Panc1 (cell line): ENCODE measurements at regions not wholly inside any gene's neighbourhood (a gene's known extent, or its start where the extent isn't known, plus 50 kb on each side); places are given as distances from the start of the nearest gene placed in this dataset.

Experiments
- ATAC-seq: fragments of 200-7000 bp; cut with Tn5 transposase; 2 replicates; pipeline ENCODE4 v1.9.1; 2020; ENCODE audit warnings: mild to moderate bottlenecking, moderate library complexity
- BruUV-seq: library from RNA; stranded (reverse); fragments of 400-500 nt; replicated peaks from 2 replicates; lab custom pipeline; 2021; lab: Mats Ljungman, UMichigan
- CTCF ChIA-PET: fragments of 300-600 bp; sonication (Branson Sonifier 250); formaldehyde crosslinking; loops from one replicate; lab custom pipeline; 2022; ENCODE audit warnings: antibody characterized with exemption; lab: Charles Lee
- POLR2A ChIA-PET: fragments of 300-600 bp; sonication (Branson Sonifier 250); formaldehyde crosslinking; loops from one replicate; lab custom pipeline; 2022; ENCODE audit warnings: antibody characterized with exemption; lab: Charles Lee
- DNase-seq: peaks from one replicate; pipeline ENCODE4 v3.0.0-alpha.2; 2010; ENCODE audit warnings: low read depth, low spot score
- H3K27ac ChIP-seq: 2 replicates; pipeline ENCODE4 v1.5.1; 2011; ENCODE audit warnings: mild to moderate bottlenecking, low read length, inconsistent platforms
- H3K27me3 ChIP-seq: fragments of 200-500 bp; sonication (Bioruptor generic); 2 replicates; pipeline ENCODE4 v1.6.0; 2014; ENCODE audit warnings: low read length, inconsistent platforms; ENCODE audit not compliant: control insufficient read depth, insufficient read depth
- H3K36me3 ChIP-seq: fragments of 200-500 bp; sonication (Bioruptor generic); 2 replicates; pipeline ENCODE4 v1.5.1; 2014; ENCODE audit warnings: inconsistent platforms, mild to moderate bottlenecking, low read length, moderate library complexity; ENCODE audit not compliant: control insufficient read depth, insufficient read depth
- H3K4me1 ChIP-seq: 2 replicates; pipeline ENCODE4 v1.5.1; 2011; ENCODE audit warnings: inconsistent platforms, mild to moderate bottlenecking, low read length, moderate library complexity; ENCODE audit not compliant: control insufficient read depth, insufficient read depth
- H3K4me3 ChIP-seq, 2 experiments: 2 replicates each; pipeline ENCODE4 v1.5.1; 2011 to 2012; ENCODE audit warnings: low read depth in 2 of 2, low read length in 2 of 2, mild to moderate bottlenecking in 2 of 2, inconsistent platforms in 1 of 2, moderate library complexity in 1 of 2
- H3K9me3 ChIP-seq: fragments of 200-500 bp; sonication (Bioruptor generic); 2 replicates; pipeline ENCODE4 v1.5.1; 2014; ENCODE audit warnings: low read depth, mild to moderate bottlenecking, inconsistent platforms, low read length, moderate library complexity; ENCODE audit not compliant: control insufficient read depth, insufficient read depth
- POLR2AphosphoS5 ChIP-seq: IDR thresholded peaks from 2 replicates; pipeline ENCODE4 v1.6.1; 2012; ENCODE audit warnings: mild to moderate bottlenecking, low read depth, low read length, moderate library complexity
- SIN3A ChIP-seq: IDR thresholded peaks from 2 replicates; pipeline ENCODE4 v1.6.1; 2012; ENCODE audit warnings: low read depth, mild to moderate bottlenecking, low read length, moderate library complexity, borderline replicate concordance; ENCODE audit not compliant: insufficient read depth
- TCF7L2 ChIP-seq: IDR thresholded peaks from 2 replicates; pipeline ENCODE4 v1.6.1; 2011; ENCODE audit warnings: mild to moderate bottlenecking, low read depth, low read length, inconsistent platforms
- in situ Hi-C: cut with HindIII; loops from 2 replicates; pipeline ENCODE4 v1.10.0; 2016; ENCODE audit warnings: low sequenced_read_pairs, low pct_unique_long_range_greater_than_20kb
- intact Hi-C: fragments of 100-400 bp; cut with micrococcal nuclease; formaldehyde crosslinking; loops from one replicate; pipeline ENCODE4 v1.10.0; 2022; ENCODE audit not compliant: unreplicated experiment
- TF ChIP-seq, protein P1 (sequence below): fragments of 450-650 bp; IDR thresholded peaks from 2 replicates; pipeline ENCODE4 v1.5.1; 2017; ENCODE audit warnings: mild to moderate bottlenecking
- TF ChIP-seq, protein P2 (sequence below), 2 experiments: IDR thresholded peaks; 2 replicates each; pipeline ENCODE4 v1.6.1; 2011 to 2012; ENCODE audit warnings: low read depth in 2 of 2, control low read depth in 1 of 2, low read length in 1 of 2, mild to moderate bottlenecking in 1 of 2, moderate library complexity in 1 of 2; ENCODE audit not compliant: insufficient read depth in 1 of 2

GRCh38 chr2:221075203-221075602 lies 496.9 kb downstream of the EPHA4 start:
- in situ Hi-C loops (no loop called here), intact Hi-C loops (no loop called here)
- Histone ChIP-seq H3K27me3 (no peaks in the 10 kb centered on the region), H3K4me3 (no peak overlapping the region), H3K36me3 (no peaks in the 10 kb centered on the region), H3K9me3 (no peaks in the 10 kb centered on the region), H3K4me1 (no peaks in the 10 kb centered on the region), H3K27ac (no peak overlapping the region)
- TF ChIP-seq SIN3A = no peak
- TF ChIP-seq TCF7L2 = no peak
- TF ChIP-seq POLR2AphosphoS5 = no peak
- TF ChIP-seq, protein P1, sequence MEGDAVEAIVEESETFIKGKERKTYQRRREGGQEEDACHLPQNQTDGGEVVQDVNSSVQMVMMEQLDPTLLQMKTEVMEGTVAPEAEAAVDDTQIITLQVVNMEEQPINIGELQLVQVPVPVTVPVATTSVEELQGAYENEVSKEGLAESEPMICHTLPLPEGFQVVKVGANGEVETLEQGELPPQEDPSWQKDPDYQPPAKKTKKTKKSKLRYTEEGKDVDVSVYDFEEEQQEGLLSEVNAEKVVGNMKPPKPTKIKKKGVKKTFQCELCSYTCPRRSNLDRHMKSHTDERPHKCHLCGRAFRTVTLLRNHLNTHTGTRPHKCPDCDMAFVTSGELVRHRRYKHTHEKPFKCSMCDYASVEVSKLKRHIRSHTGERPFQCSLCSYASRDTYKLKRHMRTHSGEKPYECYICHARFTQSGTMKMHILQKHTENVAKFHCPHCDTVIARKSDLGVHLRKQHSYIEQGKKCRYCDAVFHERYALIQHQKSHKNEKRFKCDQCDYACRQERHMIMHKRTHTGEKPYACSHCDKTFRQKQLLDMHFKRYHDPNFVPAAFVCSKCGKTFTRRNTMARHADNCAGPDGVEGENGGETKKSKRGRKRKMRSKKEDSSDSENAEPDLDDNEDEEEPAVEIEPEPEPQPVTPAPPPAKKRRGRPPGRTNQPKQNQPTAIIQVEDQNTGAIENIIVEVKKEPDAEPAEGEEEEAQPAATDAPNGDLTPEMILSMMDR = no peak
- TF ChIP-seq, protein P2, sequence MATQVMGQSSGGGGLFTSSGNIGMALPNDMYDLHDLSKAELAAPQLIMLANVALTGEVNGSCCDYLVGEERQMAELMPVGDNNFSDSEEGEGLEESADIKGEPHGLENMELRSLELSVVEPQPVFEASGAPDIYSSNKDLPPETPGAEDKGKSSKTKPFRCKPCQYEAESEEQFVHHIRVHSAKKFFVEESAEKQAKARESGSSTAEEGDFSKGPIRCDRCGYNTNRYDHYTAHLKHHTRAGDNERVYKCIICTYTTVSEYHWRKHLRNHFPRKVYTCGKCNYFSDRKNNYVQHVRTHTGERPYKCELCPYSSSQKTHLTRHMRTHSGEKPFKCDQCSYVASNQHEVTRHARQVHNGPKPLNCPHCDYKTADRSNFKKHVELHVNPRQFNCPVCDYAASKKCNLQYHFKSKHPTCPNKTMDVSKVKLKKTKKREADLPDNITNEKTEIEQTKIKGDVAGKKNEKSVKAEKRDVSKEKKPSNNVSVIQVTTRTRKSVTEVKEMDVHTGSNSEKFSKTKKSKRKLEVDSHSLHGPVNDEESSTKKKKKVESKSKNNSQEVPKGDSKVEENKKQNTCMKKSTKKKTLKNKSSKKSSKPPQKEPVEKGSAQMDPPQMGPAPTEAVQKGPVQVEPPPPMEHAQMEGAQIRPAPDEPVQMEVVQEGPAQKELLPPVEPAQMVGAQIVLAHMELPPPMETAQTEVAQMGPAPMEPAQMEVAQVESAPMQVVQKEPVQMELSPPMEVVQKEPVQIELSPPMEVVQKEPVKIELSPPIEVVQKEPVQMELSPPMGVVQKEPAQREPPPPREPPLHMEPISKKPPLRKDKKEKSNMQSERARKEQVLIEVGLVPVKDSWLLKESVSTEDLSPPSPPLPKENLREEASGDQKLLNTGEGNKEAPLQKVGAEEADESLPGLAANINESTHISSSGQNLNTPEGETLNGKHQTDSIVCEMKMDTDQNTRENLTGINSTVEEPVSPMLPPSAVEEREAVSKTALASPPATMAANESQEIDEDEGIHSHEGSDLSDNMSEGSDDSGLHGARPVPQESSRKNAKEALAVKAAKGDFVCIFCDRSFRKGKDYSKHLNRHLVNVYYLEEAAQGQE (IDR thresholded peaks at IDR 0.05; ENCODE audit: insufficient read depth in 1 of 2, low read depth in 2 of 2, low read length in 1 of 2) = no peak
- BruUV-seq = no TSS peak
- ATAC-seq (no peak), DNase-seq (no peak)
- ChIA-PET POLR2A (no interaction called here), CTCF (no interaction called here)

DNA sequence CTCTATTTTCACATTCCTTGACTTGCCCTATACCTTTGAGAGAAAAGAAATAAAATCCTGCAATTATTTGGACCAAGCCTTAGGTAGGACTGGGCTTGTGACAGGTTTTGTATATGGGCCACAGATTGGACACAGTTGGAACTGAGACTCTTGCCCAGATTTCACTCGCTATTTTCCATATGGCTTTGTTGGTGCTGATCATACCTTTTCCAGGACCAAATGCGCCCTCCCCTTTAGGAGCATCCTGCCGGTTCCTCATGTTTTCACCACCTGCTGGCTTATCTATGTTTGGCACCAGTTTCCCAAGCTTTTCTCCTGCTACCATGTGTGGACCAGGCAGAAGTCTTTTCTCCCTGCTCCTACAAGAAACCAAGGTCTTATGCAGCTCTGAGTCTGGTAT lies 494.9 kb downstream of the EPHA4 start:
- POLR2A ChIA-PET = no interaction called here
- no peaks in the 10 kb centered on the region for H3K9me3 ChIP-seq
- no peaks in the 10 kb centered on the region for H3K4me1 ChIP-seq
- in situ Hi-C loops = no loop called here
- DNase-seq (no peak), ATAC-seq (no peak)
- no TSS peak for BruUV-seq
- no peak overlapping the region for H3K27ac ChIP-seq
- intact Hi-C loops = no loop called here
- TF ChIP-seq, protein P2 (IDR thresholded peaks at IDR 0.05; ENCODE audit: insufficient read depth in 1 of 2, low read depth in 2 of 2, low read length in 1 of 2) = no peak
- TF ChIP-seq POLR2AphosphoS5 (no peak), TCF7L2 (no peak), SIN3A (no peak)
- TF ChIP-seq, protein P1 = no peak
- CTCF ChIA-PET = no interaction called here
- no peaks in the 10 kb centered on the region for H3K27me3 ChIP-seq
- no peak overlapping the region for H3K4me3 ChIP-seq
- H3K36me3 ChIP-seq = no peaks in the 10 kb centered on the region
